GM12801 (cell line): ENCODE measurements at regions not wholly inside any gene's neighbourhood (a gene's known extent, or its start where the extent isn't known, plus 50 kb on each side); places are given as distances from the start of the nearest gene placed in this dataset.

Experiments
- TF ChIP-seq, protein P1 (sequence below): IDR thresholded peaks from one replicate; pipeline ENCODE4 v1.5.1; 2011; ENCODE audit warnings: control low read depth; ENCODE audit not compliant: insufficient read length; ENCODE audit errors: extremely low read depth

DNA sequence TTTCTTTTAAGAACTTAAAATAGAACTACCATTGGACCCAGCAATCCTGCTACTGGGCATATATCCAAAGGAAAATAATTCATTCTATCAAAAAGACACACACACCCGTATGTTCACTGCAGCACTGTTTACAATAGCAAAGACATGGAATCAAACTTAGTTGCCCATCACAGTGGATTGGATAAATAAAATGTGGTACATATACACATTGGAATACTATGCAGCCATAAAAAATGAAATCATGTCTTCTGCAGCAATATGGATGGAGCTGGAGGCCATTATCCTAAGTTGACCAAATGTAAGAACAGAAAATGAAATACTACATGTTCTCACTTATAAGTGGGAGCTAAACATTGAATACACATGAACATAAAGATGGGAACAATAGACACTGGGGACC, 585.3 kb upstream of the USP24 start:
- TF ChIP-seq, protein P1, sequence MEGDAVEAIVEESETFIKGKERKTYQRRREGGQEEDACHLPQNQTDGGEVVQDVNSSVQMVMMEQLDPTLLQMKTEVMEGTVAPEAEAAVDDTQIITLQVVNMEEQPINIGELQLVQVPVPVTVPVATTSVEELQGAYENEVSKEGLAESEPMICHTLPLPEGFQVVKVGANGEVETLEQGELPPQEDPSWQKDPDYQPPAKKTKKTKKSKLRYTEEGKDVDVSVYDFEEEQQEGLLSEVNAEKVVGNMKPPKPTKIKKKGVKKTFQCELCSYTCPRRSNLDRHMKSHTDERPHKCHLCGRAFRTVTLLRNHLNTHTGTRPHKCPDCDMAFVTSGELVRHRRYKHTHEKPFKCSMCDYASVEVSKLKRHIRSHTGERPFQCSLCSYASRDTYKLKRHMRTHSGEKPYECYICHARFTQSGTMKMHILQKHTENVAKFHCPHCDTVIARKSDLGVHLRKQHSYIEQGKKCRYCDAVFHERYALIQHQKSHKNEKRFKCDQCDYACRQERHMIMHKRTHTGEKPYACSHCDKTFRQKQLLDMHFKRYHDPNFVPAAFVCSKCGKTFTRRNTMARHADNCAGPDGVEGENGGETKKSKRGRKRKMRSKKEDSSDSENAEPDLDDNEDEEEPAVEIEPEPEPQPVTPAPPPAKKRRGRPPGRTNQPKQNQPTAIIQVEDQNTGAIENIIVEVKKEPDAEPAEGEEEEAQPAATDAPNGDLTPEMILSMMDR: no peak

DNA sequence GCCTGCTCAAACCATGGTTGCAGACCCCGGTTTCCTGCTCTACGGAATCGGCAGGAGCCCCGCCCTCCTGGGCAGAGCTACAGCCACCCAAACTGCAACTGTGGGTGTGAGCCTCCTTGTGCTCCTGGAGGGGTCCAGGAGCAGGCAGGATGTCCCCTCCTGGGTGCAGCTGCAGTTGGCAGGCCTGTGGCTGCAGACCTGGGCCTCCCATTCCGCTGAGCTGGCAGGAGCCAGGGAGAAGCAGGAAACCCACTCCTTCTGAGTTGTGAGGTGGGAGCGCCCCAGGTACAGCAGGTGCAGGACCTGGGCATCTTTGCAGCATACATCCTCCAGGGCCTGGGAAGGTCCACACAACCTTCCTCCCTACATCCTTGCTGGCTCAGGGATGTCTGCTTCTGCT, 578.7 kb upstream of the USP24 start:
- TF ChIP-seq, protein P1: no peak

DNA sequence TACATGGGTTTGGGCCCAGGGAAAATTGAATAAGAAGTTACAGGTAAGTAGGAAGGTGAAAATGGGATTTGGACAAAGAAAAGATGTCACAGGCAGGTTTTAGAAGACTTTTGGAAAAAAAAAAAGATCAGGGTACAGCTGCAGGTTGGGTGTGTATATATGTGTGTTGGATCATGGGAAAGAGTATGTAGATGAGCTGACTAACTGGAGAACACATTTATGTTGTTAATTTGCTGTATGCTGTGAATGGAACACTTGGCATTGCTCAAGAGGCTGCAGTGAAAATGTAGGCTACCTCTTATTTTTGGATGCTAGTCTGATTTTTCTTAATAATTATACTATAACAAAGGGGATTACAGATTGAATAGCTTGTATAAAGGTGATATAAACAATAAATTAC, 577.7 kb upstream of the USP24 start:
- TF ChIP-seq, protein P1: no peak

DNA sequence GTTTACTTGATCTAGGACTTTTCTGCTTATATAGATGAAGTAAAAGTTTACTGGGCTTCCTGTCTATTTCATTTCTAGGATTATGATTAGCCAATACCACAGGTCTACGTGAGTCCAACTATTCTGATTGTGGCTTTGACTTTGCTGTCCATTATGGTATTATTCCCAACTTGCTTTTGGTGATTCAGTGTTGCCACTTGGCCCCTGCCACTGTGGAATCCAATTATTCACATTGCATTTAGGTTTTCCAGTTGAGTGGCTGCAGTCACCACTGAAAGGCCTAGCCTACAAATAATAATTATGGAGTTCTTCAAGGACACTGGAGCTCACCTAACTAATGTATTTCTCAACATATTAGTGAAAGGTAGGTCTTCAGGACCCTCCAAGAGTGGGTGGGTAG, 574.3 kb upstream of the USP24 start:
- TF ChIP-seq, protein P1: no peak

DNA sequence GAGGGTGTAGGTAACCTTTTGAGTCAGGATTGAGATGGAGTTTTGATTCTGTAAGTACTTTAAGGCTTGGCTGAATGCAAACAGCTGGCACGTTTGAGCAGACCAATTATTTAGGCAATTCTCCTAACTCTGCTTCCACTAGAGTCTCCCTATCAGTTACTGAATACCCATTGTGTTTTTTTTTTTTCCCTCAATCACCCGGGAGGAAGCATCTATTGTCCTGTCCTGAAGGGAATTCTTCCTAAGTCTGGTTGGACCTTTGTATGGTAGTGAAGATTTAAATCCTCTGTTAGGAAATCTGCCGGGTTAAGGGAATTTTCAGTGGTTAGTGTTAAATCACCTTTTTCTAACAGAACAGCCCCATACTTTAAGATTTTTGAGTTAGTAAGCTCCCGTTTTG, 571.2 kb upstream of the USP24 start:
- TF ChIP-seq, protein P1: no peak

DNA sequence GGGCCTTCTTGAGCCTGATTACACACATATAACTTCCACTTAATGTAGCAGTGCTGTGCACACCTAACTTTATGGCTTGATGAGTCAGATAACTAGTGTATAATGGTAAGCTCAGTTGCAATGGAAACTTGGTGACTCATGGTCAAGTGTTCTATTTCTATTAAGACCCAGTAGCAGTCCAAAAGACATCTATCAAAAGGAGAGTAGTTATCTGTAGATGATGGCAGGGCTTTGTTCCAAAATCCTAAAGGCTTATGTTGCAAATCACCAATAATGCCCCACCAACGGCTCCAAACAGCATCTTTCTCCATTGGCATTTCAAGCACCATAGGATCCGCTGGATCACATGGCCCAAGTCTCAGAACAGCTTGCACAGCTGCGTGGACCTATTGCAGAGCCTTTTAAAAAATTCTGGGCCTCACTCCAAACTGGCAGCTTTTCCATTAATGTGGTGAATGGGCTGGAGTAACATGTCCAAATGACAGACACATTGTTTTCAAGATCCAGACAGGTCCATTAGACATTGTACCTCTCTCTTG, 566.8 kb upstream of the USP24 start:
- TF ChIP-seq, protein P1: no peak

DNA sequence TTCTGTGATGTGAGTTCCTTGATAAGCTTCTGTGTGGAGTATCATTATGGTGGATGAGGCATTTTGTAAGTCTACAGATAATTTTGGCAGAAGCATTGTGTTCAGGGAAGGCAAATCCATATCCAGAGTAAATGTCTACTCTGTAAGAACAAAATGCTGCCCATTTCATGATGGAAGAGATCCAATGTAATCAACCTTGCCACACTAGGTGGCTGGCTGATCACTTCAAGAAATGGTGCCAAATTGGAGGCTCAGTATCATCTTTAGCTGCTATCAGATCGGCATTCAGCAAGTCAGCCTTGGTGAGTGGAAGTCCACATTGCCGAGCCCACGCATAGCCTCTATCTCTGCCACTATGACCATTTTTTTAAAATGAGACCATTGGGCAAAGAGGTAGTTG, 565.8 kb upstream of the USP24 start:
- TF ChIP-seq, protein P1: no peak

DNA sequence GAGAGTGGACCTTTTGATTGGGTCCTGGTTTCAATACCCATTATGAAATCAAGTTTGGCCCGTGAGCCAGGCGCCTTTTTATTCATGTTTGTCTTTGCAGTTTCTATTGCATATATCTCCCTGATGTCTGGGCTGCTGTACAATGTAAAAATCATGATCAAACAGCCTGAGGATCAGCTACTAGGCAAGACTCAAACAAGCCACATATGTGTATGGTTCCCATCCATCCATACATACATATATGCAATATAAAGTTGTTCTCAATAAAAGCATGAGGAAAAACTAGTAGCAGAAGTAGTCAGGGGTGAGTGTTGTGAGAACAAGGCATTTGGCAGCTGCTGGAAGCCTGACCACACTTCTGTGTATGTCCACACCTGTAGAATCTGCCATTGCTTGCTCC, 562.4 kb upstream of the USP24 start:
- TF ChIP-seq, protein P1: no peak
